Lower leg skin (tissue), 4 donors: ENCODE measurements at regions not wholly inside any gene's neighbourhood (a gene's known extent, or its start where the extent isn't known, plus 50 kb on each side); places are given as distances from the start of the nearest gene placed in this dataset.
"Not testable (repeated sequence)": the region's sequence is repeated elsewhere in the genome, so short reads cannot be mapped to it uniquely, and the experiment has no call there.

Experiments used
- DNase-seq, 2 donors: peaks; one replicate each; pipeline ENCODE4 v3.0.0-alpha.2; 2019; ENCODE audit warnings: low spot score in 2 of 2
- H3K4me3 ChIP-seq: fragments of 200-600 bp; sonication (generic); 2 replicates; pipeline ENCODE4 v1.5.1; 2017; ENCODE audit warnings: mild to moderate bottlenecking, low read depth; ENCODE audit not compliant: poor library complexity, severe bottlenecking
- CTCF ChIP-seq, 3 donors: fragments of 450-650 bp; IDR thresholded peaks; one replicate each; pipeline ENCODE4 v1.5.1; 2016; ENCODE audit warnings: antibody characterized with exemption in 3 of 3, mild to moderate bottlenecking in 3 of 3, moderate library complexity in 2 of 3
- POLR2A ChIP-seq, 2 donors: fragments of 450-650 bp; IDR thresholded peaks; one replicate each; pipeline ENCODE4 v1.6.1; 2016 to 2017; ENCODE audit warnings: antibody characterized with exemption in 2 of 2, mild to moderate bottlenecking in 1 of 2, moderate library complexity in 1 of 2
- WGBS, 2 donors: methylation state at CpG; one replicate each; pipeline ENCODE4 v1.1.5; 2018; 5-methylcytosine and 5-hydroxymethylcytosine counted together
- intact Hi-C: fragments of 100-400 bp; cut with DNase I; formaldehyde crosslinking; loops from one replicate; pipeline ENCODE4 v1.15.0; 2023; ENCODE audit warnings: low total_unique reads

- 93 to 98% methylated on average over 2 of the region's 2 CpGs for WGBS, 2 donors
- DNase-seq: no peak
- TF ChIP-seq POLR2A (IDR thresholded peaks at IDR 0.05) (no peak), CTCF (IDR thresholded peaks at IDR 0.05) (no peak)
- no peak overlapping the region for H3K4me3 ChIP-seq
- intact Hi-C loops: no loop called here
Measured at GRCh38 chr12:105681341-105681740, 350.9 kb downstream of the C12orf75 start.

GRCh38 chr12:105682821-105683220, 352.3 kb downstream of the C12orf75 start:
- H3K4me3 ChIP-seq, intact Hi-C loops, DNase-seq: not testable (repeated sequence)
- 77 to 89% methylated on average over 1 of the region's 1 CpG for WGBS, 2 donors

- WGBS, 2 donors: 92 to 96% methylated on average over 4 of the region's 4 CpGs
- H3K4me3 ChIP-seq, intact Hi-C loops, DNase-seq: not testable (repeated sequence)
Measured at GRCh38 chr12:105683836-105684235, 353.3 kb downstream of the C12orf75 start.

- 76 to 81% methylated on average over 3 of the region's 3 CpGs for WGBS, 2 donors
- no peak overlapping the region for H3K4me3 ChIP-seq
- intact Hi-C loops: no loop called here
- TF ChIP-seq CTCF (IDR thresholded peaks at IDR 0.05): no peak
- TF ChIP-seq POLR2A (IDR thresholded peaks at IDR 0.05): no peak
- DNase-seq: no peak
Measured at GRCh38 chr12:105698075-105698474, 367.6 kb downstream of the C12orf75 start.

GRCh38 chr12:105699209-105699608, 368.7 kb downstream of the C12orf75 start:
- 66 to 68% methylated on average over 1 of the region's 1 CpG for WGBS, 2 donors
- intact Hi-C loops: no loop called here
- H3K4me3 ChIP-seq: no peak overlapping the region
- DNase-seq: no peak
- TF ChIP-seq CTCF (IDR thresholded peaks at IDR 0.05): no peak
- no peak for TF ChIP-seq POLR2A (IDR thresholded peaks at IDR 0.05)

- TF ChIP-seq CTCF (IDR thresholded peaks at IDR 0.05) (no peak), POLR2A (IDR thresholded peaks at IDR 0.05) (no peak)
- intact Hi-C loops: loop anchor here (10.0 kb wide), 1 partner anchor 430 kb away; the partner anchor contains the start of gene NUAK1
- no peak for DNase-seq
- 66 to 68% methylated on average over 6 of the region's 6 CpGs for WGBS, 2 donors
- no peak overlapping the region for H3K4me3 ChIP-seq
Measured at GRCh38 chr12:105704787-105705186, 374.3 kb downstream of the C12orf75 start.

GRCh38 chr12:105705235-105705634, 374.7 kb downstream of the C12orf75 start:
- WGBS, 2 donors: 87% methylated on average over 8 of the region's 8 CpGs
- TF ChIP-seq CTCF (IDR thresholded peaks at IDR 0.05) (no peak), POLR2A (IDR thresholded peaks at IDR 0.05) (no peak)
- intact Hi-C loops: loop anchor here (10.0 kb wide), 1 partner anchor 430 kb away; the partner anchor contains the start of gene NUAK1
- no peak overlapping the region for H3K4me3 ChIP-seq
- DNase-seq: no peak
